ENCODE measurements at regions not wholly inside any gene's neighbourhood (a gene's known extent, or its start where the extent isn't known, plus 50 kb on each side); places are given as distances from the start of the nearest gene placed in this dataset.
A peak's percentile ranks its signal among the peaks of the same experiment; 100 is the strongest.

- no peak for TF ChIP-seq CTCF (IDR thresholded peaks at IDR 0.05; ENCODE audit: insufficient read depth, low read length, severe bottlenecking)
- Histone ChIP-seq H3K27me3 (ENCODE audit: control insufficient read depth, insufficient read depth, low read length) (no peaks in the 10 kb centered on the region), H3K36me3 (ENCODE audit: control insufficient read depth, insufficient read depth, low read length) (no peaks in the 10 kb centered on the region), H3K4me3 (ENCODE audit: low read depth, low read length) (no peak overlapping the region)
- FAIRE-seq, result no peak
- DNase-seq (ENCODE audit: low read depth), result no peak
These were observed 187.5 kb upstream of the CDH11 start for GRCh38 chr16:65309354-65309753.

GRCh38 chr16:65308506-65308905 lies 186.6 kb upstream of the CDH11 start:
- TF ChIP-seq CTCF (IDR thresholded peaks at IDR 0.05; ENCODE audit: insufficient read depth, low read length, severe bottlenecking), result no peak
- DNase-seq (ENCODE audit: low read depth) (no peak), FAIRE-seq (peak; percentile 86)
- no peaks in the 10 kb centered on the region for H3K36me3 ChIP-seq (ENCODE audit: control insufficient read depth, insufficient read depth, low read length)
- no peak overlapping the region for H3K4me3 ChIP-seq (ENCODE audit: low read depth, low read length)
- H3K27me3 ChIP-seq (ENCODE audit: control insufficient read depth, insufficient read depth, low read length), result no peaks in the 10 kb centered on the region

- TF ChIP-seq CTCF (IDR thresholded peaks at IDR 0.05; ENCODE audit: insufficient read depth, low read length, severe bottlenecking), result no peak
- H3K36me3 ChIP-seq (ENCODE audit: control insufficient read depth, insufficient read depth, low read length), result no peaks in the 10 kb centered on the region
- H3K4me3 ChIP-seq (ENCODE audit: low read depth, low read length), result no peak overlapping the region
- FAIRE-seq (no peak), DNase-seq (ENCODE audit: low read depth) (no peak)
- H3K27me3 ChIP-seq (ENCODE audit: control insufficient read depth, insufficient read depth, low read length), result no peaks in the 10 kb centered on the region
These were observed 185.4 kb upstream of the CDH11 start for GRCh38 chr16:65307286-65307685.

GRCh38 chr16:65306722-65307121 lies 184.9 kb upstream of the CDH11 start:
- no peak for DNase-seq (ENCODE audit: low read depth)
- H3K27me3 ChIP-seq (ENCODE audit: control insufficient read depth, insufficient read depth, low read length), result no peaks in the 10 kb centered on the region
- FAIRE-seq, result no peak
- H3K4me3 ChIP-seq (ENCODE audit: low read depth, low read length), result no peak overlapping the region
- H3K36me3 ChIP-seq (ENCODE audit: control insufficient read depth, insufficient read depth, low read length), result no peaks in the 10 kb centered on the region
- TF ChIP-seq CTCF (IDR thresholded peaks at IDR 0.05; ENCODE audit: insufficient read depth, low read length, severe bottlenecking), result no peak

GRCh38 chr16:65306300-65306699 lies 184.4 kb upstream of the CDH11 start:
- Histone ChIP-seq H3K36me3 (ENCODE audit: control insufficient read depth, insufficient read depth, low read length) (no peaks in the 10 kb centered on the region), H3K4me3 (ENCODE audit: low read depth, low read length) (no peak overlapping the region), H3K27me3 (ENCODE audit: control insufficient read depth, insufficient read depth, low read length) (no peaks in the 10 kb centered on the region)
- no peak for TF ChIP-seq CTCF (IDR thresholded peaks at IDR 0.05; ENCODE audit: insufficient read depth, low read length, severe bottlenecking)
- no peak for FAIRE-seq
- no peak for DNase-seq (ENCODE audit: low read depth)

- DNase-seq (ENCODE audit: low read depth) (no peak), FAIRE-seq (no peak)
- no peak for TF ChIP-seq CTCF (IDR thresholded peaks at IDR 0.05; ENCODE audit: insufficient read depth, low read length, severe bottlenecking)
- Histone ChIP-seq H3K27me3 (ENCODE audit: control insufficient read depth, insufficient read depth, low read length) (no peaks in the 10 kb centered on the region), H3K36me3 (ENCODE audit: control insufficient read depth, insufficient read depth, low read length) (no peaks in the 10 kb centered on the region), H3K4me3 (ENCODE audit: low read depth, low read length) (no peak overlapping the region)
These were observed 183.6 kb upstream of the CDH11 start for GRCh38 chr16:65305266-65305959.

Data from bronchial epithelial cell (primary cell).